Fibroblast of lung (primary cell): ENCODE measurements at regions not wholly inside any gene's neighbourhood (a gene's known extent, or its start where the extent isn't known, plus 50 kb on each side); places are given as distances from the start of the nearest gene placed in this dataset.

Experiments used
- EZH2 ChIP-seq: IDR thresholded peaks from 2 replicates; pipeline ENCODE4 v1.5.1; 2012; ENCODE audit warnings: low read length, control low read depth, mild to moderate bottlenecking; ENCODE audit errors: missing control alignments
- TF ChIP-seq, protein P1 (sequence below), 2 donors: IDR thresholded peaks in 1 of 2; conservative IDR thresholded peaks in 1 of 2; 1 replicate in 1 of 2; 2 replicates in 1 of 2; pipeline ENCODE4 v1.5.1; 2011 to 2012; ENCODE audit warnings: low read length in 2 of 2, control low read depth in 1 of 2, inconsistent platforms in 1 of 2, low read depth in 1 of 2, mild to moderate bottlenecking in 1 of 2

DNA sequence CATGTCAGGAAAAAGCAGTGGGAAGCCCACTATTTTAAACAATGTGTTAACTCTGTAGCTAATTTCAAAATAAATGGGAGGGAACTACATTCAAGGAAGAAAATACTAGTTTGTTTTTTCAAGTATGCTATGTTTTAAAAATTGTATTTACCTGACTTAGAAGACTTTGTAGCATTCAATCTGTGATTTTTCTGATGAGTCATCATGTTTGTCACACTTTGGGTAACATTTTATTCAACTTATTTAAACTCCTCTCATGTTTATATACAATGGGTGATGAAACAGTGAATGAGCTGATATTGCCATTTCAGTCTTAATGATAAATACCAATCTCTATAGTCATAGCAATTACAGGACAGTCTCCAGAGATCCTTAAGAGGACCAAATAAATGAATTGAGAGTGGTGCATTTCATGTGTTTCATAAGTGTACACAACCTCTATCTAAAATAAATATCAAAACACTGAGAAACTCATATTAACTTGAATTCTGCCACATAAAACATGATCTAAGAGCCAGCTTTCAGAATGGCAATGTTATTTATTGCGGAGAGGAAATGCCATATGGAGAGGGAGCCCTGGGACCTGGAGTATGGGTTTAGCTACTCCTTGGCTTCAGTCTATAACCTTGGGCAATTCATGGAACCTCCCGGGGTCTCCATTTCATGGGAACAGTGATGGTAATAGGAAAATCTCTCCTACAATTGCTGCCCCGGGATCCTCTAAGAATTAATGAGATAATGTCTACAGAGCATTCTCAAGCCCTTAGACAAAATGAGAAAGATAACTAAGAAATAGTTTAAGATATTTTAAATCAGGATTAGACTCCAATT is 913.9 kb downstream of the TLE4 start:
- TF ChIP-seq, protein P1, sequence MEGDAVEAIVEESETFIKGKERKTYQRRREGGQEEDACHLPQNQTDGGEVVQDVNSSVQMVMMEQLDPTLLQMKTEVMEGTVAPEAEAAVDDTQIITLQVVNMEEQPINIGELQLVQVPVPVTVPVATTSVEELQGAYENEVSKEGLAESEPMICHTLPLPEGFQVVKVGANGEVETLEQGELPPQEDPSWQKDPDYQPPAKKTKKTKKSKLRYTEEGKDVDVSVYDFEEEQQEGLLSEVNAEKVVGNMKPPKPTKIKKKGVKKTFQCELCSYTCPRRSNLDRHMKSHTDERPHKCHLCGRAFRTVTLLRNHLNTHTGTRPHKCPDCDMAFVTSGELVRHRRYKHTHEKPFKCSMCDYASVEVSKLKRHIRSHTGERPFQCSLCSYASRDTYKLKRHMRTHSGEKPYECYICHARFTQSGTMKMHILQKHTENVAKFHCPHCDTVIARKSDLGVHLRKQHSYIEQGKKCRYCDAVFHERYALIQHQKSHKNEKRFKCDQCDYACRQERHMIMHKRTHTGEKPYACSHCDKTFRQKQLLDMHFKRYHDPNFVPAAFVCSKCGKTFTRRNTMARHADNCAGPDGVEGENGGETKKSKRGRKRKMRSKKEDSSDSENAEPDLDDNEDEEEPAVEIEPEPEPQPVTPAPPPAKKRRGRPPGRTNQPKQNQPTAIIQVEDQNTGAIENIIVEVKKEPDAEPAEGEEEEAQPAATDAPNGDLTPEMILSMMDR (conservative IDR thresholded peaks at IDR 0.05 in 1 of 2, IDR thresholded peaks at IDR 0.05 in 1 of 2; ENCODE audit: low read depth in 1 of 2, low read length in 2 of 2) = no peak
- no peak for TF ChIP-seq EZH2
